ENCODE measurements at regions not wholly inside any gene's neighbourhood (a gene's known extent, or its start where the extent isn't known, plus 50 kb on each side); places are given as distances from the start of the nearest gene placed in this dataset.

DNA sequence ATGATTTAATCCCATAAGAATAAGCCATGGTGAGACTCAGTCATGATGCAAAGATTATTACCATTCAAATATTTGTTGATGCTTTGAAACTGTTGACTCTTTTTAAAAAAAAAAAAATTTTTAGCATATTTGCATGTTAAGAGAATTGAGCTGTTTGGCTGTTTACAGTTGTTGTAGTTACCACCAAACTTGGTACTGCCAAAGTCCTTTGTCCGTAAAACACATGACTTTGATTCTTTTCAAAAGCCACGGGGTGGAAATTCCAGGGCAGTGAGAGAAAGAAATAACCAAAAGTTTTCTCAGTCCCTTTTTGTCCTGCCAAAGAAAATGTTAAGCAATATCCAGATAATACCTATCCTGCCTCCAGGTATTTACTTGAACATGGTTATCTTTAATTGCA is 474.8 kb downstream of the METTL4 start:
- DNase-seq (ENCODE audit: low read depth in 4 of 4, low spot score in 1 of 4): no peak

DNA sequence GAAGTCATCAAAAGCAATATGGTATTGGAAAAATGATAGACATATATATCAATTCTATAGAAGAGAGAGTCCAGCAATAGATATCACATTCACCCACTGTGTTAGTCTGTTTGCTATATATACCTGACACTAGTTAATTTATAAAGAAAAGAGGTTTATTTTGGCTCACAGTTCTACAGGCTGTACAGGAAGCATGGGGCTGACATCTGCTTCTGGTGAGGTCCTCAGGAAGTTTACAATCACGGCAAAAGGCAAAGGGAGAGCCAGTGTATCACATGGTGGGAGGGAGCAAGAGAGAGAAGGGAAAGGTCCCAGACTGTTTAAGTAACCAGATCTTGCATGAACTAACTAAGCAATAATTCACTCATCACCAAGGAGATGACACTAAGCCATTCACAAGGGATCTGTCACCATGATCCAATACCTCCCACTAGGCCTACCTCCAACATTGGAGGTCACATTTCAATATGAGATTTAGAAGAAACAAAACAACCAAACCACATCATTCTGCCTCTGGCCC is 470.6 kb downstream of the METTL4 start:
- no peak for DNase-seq (ENCODE audit: low read depth in 4 of 4, low spot score in 1 of 4)

DNA sequence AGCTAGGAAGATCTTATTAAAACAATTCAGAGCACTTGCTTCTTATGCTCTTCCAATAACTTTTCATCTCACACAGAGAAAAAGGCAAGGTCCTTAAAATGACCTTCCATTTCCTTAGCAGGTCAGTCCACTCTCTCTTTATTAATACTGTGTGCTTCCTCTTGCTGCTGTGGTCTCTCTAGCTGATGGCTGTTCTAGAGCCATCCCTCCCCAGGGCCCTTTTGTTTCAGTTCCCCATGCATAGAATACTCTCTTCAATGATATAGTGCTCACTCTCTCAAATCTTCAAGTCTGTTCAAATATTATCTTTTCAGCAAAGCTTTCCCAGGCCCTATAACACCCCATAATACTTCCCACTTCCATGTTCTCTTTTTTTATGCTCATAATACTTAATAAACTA is 469.3 kb downstream of the METTL4 start:
- no peak for DNase-seq (ENCODE audit: low read depth in 4 of 4, low spot score in 1 of 4)

DNA sequence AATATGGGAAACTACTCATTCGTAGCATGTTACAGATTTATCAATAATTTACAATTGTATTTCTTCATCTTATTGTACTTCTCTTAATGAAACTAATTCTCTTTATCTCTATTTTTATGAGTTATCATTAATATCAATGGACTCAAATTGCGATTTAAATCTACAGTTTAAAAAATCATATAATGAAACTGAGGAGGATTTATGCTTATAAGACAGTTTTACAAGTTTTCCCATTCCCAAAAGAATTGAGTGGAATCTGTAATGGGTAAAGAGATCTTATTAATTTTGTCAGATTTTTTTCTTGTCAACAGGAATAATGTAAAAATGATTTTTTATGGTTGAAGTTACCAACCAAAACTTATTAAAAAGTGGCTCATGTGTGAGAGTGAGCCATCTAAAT is 468.0 kb downstream of the METTL4 start:
- DNase-seq (ENCODE audit: low read depth in 4 of 4, low spot score in 1 of 4): no peak

DNA sequence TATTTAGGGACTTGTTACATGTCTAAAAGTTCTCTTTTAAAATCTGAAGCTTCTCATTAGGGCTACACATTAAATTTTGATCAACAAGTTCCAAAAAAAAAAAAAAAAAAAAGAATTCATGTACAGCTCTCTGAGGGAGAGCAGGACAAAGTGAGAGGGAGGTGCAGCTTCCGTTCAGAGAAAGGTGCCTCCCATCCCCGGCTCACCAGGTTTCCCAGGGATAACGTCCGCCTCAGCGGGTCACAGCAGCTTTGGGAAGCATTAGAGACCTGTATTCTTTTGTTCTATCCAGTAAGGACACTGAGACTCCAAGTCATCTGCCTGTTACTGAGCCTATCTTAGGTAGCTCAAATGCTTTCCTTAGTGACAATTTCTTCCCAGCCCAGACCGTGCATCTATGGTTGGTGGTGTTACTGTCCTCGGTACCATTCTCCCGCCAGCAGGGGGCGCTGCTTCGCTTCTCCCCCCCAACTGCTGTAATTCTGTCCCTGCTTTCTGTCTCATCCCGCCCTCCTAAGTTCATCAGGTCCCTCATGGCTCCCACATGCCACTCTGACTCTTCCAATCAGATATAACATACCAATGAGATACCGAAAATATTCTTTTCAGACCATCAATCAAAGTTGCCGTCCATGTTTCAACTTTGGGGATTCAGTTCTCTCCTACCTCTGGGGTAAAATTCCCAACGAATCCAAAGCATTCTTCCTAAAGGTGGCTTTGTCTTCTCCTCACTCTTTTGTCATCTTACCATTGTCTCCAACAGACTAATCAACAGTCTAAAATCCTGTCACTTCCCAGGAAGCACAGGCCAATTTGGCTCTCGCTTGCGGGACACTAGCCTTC is 466.5 kb downstream of the METTL4 start:
- DNase-seq (ENCODE audit: low read depth in 4 of 4, low spot score in 1 of 4): peak; percentile 2 to 26 (median 18)

DNA sequence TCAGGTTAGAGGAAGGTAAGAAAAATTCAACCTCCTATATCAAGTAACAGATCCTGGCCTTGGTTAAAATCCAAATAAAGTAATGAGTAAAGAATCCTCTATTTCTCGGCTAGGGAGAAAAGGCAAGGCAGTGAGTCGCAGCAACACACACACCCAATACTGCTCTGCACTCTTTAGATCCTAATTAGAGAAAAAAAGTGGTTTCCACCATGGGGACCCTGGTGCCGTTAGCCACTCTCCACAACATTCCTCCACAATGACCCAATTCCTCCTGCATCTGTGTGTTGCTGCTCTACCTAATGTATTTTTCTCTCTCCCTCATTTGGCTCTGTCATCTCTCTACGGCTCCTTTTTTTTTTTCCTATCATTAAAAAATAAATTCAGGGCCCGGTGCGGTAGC is 462.7 kb downstream of the METTL4 start:
- DNase-seq (ENCODE audit: low read depth in 4 of 4, low spot score in 1 of 4): no peak

DNA sequence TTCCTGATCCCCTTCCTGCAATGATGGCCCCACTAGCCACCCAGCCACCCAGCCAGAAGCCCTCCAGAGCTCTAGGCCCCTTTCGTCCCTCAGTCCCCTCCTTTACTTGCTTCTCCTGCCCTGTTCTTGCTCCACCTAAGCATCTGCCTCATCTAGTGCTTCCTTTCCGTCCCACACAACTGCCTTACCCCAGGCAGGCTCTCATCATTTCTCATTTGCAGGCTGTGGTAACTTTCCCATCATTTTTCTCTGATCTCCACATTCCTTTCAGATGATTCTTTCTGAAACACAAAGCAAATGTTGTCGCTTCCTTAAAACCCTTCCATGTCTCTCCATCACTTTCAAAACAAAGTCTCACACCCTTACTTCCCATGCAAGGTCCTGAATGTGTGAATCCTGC is 459.8 kb downstream of the METTL4 start:
- DNase-seq (ENCODE audit: low read depth in 4 of 4, low spot score in 1 of 4): no peak

DNA sequence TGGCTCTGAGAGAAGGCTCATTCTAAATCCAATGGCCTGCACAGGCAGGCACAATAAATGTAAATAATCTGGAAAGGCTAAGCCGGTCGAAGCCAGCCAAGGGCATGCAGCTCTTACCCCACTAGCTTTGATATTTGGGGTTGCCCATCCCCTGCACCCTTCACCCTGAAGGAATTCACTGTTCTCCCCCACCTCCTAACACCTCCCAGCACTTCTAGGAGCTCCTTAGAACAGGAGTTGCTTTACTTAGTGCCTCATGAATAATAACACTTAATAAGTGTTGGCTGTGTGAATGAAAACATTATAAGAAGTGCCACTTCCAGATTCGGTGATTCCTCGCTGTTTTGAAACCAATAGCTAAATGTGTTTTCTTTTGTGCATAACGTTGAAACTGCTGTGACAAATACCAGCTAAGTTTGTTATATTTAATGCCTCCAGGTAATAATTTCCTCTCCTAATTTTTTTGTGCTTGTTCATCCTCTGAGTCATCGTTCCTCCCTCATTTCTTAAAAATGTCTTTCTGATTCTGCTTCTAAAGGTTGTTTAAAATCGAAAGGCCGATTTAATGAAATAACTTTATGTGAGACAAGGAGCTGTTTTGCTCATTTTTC is 458.8 kb downstream of the METTL4 start:
- DNase-seq (ENCODE audit: low read depth in 4 of 4, low spot score in 1 of 4): no peak

DNA sequence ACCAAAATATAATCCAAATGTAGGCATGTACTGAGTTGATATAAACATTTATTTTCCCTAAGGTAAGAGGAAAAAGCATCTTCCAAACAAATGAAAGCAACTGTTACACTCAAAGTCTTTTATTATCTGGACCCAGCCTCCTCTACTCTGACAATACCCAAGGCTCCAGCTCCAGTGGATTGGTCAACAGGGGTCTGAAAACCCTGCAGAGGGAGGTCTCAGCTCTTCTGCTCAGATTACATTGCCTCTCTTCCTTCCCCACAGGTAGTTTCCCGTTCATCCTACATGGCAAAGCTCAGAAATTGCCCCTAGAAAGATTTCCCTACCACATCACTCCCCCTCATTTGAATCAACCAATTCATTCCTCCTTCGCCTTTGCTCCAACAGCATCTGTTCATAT is 457.0 kb downstream of the METTL4 start:
- no peak for DNase-seq (ENCODE audit: low read depth in 4 of 4, low spot score in 1 of 4)

DNA sequence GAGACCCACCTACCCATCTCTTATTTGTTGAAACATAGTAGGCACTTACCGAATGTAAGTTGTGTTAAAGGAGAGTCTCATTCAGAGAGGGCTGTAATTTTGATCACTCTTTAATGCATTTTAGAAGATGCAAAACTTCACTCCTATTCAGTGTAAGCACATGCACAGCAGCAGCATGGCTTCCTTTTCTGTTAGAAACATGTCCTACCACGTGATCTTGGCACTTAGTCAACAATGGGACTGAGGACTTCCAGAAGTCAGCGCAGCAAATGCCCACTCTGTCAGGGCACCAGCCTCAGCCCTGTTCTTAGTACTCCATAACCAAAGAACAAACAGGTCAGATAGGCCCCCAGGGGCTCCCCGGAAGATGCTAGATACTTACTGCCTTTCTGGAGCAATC is 456.5 kb downstream of the METTL4 start:
- no peak for DNase-seq (ENCODE audit: low read depth in 4 of 4, low spot score in 1 of 4)

DNA sequence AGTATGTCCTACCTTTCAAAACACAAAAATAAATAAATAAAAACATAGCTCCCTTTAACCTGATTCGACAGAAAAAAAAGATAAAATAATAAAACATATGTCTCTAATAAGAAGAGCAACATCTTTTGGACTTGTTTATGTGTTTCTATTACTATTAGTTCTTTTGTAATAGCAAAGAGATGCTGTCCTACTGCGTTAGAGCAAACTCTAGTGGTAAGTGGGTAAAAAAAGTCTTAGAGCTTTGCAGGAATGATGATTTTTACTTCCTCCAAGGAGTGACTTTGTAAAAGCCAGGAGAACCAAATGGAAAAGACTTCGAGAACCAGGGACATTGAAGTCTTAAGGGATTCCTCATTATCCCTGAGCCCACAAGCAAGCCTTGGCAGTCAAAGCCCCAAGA is 450.1 kb downstream of the METTL4 start:
- no peak for DNase-seq (ENCODE audit: low read depth in 4 of 4, low spot score in 1 of 4)

DNA sequence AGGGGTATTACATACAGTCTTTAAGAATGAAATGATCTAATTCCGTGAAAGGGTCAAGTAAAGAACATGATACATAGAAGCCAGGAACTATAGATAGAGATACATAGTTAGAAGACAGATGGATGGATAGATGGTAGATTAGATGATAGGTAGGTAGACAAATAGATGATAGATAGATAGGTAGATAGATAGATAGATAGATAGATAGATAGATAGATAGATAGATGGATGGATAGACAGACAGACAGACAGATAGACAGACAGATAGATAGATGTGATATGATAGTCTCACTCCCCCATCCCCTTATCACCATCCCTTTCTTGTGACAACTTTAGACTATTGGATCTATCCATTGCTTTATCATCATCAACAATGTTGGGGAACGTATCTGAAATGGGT is 448.2 kb downstream of the METTL4 start:
- no peak for DNase-seq (ENCODE audit: low read depth in 4 of 4, low spot score in 1 of 4)

DNA sequence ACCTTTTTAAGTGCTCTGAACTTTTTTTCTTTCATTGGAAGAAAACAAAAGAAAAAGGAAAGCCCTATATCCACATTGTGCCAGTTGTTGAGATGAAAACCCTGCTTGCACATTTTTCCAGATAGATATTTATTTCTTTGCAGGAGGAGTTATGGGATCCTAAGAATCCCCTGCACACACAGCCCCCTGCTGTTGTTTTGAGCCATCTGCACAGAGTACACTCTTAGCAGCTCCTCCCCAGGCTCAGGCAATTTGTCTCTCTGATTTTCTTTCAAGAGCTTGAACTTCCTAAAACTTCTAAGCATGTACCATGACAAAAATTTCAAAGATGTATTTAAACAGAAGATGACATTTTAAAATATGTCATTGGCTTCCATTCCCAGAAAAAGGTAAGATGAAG is 436.9 kb downstream of the METTL4 start:
- DNase-seq (ENCODE audit: low read depth in 4 of 4, low spot score in 1 of 4): no peak

DNA sequence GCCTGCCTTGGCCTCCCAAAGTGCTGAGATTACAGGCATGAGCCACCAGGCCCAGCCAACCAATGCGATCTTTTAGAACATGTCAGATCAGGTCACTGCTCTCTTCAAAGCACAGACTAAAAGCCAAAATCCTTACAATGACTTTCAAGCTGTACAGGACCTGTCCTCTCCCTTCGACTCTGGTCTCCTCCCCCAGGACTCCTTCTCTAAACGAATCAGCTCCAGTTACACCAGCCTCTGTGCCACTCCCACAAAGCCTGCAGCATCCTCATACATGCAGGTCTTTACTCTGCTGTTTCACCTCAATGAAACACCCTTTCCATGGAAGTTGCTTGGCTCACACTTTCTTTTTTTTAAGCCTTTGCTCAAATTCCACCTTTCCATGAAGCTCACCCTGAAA is 436.0 kb downstream of the METTL4 start:
- DNase-seq (ENCODE audit: low read depth in 4 of 4, low spot score in 1 of 4): no peak

DNA sequence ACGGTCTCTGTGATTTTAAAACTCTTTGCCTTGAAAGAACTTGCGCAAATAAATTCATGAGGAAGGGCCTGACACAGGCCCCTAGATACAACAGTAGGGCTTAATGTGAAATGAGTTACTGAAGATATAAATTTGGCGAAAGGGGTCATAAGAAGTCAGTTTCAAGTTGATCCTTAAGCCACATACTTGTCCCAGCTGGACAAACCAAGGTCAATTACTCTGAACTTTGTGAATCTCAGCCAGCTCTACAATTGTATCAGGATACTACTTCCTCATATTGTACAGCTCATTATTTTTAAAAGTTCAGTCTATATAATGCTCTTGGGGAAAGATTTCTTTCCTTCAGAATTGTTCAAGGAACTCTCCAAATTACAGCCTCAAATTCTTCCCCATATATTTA is 432.8 kb downstream of the METTL4 start:
- no peak for DNase-seq (ENCODE audit: low read depth in 4 of 4, low spot score in 1 of 4)

DNA sequence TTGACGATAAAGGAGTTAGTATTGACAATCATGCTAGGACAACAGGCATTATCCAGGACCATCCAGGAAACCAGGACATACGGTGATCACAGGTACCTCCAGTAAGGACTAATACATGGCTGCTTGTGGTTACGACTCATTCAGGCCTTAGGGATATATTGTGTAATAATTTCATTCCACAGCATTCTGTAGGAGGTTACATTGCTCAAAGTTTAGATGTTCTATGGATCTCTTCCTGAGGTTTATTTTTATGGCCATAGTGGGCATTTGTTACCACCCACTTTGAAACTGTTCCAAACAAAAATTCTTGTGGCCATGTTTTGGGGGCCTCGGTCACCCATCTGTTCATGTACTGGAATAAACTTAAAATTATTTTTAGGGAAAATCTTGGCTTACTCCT is 431.6 kb downstream of the METTL4 start:
- no peak for DNase-seq (ENCODE audit: low read depth in 4 of 4, low spot score in 1 of 4)

DNA sequence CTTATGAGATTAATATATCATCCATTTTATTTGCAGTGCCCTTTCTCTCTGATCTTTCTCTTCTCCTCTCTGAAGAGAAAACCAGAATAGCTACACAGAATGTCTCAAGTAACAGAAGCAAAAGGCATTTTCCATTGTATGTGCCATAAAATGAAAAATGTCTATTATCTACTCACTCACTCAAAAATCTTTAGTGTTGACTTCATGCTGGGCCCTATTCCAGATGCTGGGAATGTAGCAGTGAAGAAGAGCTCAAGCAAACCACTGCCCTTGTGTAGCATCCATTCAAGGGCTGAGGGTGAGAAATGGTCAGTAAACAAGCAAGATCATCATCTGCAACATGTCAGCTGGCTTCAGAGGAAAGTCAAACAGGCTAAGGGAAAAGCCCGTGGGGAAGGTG is 427.7 kb downstream of the METTL4 start:
- no peak for DNase-seq (ENCODE audit: low read depth in 4 of 4, low spot score in 1 of 4)

DNA sequence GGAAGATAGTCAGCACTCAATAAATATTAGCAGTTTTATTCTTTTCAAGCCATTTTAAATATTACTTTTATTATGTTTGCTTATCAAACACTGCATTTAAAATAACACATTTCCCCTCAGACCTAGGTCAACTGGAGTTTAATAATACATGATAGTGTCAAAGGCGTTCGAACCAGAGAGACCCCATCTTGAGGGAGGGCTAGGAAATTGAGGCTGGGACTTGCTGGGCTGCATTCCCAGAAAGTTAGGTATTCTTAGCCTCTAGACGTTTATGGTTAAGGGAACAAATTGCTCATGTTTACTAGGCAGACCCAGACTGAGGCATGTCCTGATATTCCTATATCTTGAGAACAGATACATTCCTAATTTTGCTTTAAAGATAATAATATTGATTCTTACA is 426.5 kb downstream of the METTL4 start:
- DNase-seq (ENCODE audit: low read depth in 4 of 4, low spot score in 1 of 4): no peak

DNA sequence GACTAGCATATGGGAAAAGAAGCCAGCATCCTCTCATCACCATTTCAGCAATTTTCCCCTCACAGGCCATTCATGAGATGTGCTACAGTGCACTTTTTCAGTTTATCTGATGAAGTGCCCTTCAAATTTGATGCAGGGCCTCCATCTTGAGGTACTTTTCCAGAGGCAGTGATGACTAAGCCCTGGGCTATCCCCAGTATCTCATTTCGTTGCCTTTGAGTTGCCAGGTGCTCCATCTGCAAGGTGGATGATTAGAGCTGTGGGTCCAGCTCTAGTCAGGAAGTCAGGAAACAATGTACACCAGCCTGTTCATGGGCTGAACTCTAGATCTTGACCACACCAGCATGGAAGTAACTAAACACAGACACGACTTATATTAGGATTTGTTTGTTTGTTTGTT is 425.2 kb downstream of the METTL4 start:
- no peak for DNase-seq (ENCODE audit: low read depth in 4 of 4, low spot score in 1 of 4)

DNA sequence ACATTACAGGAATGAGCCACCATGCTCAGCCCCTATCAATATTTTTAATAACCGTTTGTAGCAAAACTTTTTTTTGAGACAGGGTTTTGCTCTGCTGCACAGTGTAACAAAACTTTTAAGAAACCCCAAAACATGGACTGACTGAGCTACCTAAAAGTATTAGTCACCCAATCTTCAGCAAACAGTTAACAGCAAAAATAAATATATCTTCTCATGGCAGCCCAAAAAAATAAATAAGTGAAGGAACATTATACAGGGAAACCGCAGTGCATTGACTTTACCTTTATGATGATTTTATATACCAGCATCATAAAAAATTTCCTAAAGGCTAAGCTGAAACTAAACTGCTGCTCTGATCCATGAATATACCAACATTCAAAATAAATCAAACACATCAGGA is 424.6 kb downstream of the METTL4 start:
- no peak for DNase-seq (ENCODE audit: low read depth in 4 of 4, low spot score in 1 of 4)

DNA sequence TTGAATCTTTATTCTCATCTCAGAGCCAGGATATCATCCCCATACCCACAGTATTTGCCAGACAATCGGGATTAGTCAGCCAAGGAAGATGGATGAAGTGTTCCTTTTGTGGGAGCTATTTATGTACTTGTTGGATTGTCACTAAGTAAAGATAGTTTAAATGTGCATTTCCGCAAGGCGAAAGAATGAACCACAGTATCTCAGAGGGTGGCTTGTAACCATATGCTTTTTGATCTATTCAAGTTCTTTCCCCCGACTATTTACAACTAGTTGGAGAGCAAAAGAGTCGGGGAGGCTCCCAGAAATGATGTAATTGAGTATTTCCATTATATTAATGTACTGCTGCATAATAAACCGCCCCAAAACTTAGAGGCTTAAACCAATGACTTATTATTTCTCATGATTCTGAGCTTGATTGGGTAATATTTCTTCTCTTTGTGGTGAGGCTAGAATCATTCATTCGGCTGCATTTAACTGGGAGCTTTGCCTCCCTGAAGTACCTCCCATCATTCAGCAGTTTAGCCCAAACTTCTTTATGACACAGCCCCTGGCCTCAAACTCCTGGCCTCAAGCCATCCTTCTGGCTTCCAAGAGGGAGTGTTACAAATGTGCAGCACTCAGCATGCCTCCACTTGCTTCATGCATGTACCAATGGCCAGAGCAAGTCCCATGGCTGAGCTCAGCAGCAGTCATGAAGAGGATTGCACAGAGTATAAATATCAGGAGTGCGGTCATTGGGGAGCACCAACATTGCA is 423.7 kb downstream of the METTL4 start:
- no peak for DNase-seq (ENCODE audit: low read depth in 4 of 4, low spot score in 1 of 4)

DNA sequence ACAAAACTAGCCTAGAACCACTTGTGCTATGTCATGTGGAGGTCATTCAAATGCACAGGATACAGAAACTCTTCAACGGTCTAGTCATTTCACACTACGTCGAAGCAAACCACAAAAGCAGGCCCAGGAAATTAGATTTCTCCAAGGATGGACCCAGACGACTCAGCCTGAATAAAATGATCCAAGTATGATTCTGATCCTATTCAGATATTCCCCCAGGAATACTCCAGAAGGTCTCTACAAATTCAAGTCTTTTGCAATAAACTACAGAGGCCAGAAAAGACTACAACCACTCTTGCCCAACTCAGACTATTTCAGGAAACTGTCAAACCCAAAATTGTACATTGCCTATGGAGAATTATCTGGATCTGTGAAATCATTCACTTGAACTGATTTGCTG is 422.5 kb downstream of the METTL4 start:
- DNase-seq (ENCODE audit: low read depth in 4 of 4, low spot score in 1 of 4): no peak

Data from stimulated activated CD4-positive, alpha-beta T cell treated with anti-CD3 and anti-CD28 coated beads, Interleukin-1b, Interleukin-23, amount 100 ng/mL, for 24 hours (primary cell).